ENCODE measurements at regions not wholly inside any gene's neighbourhood (a gene's known extent, or its start where the extent isn't known, plus 50 kb on each side); places are given as distances from the start of the nearest gene placed in this dataset.
"Not testable (repeated sequence)": the region's sequence is repeated elsewhere in the genome, so short reads cannot be mapped to it uniquely, and the experiment has no call there.

- TF ChIP-seq ZSCAN5A (tag by site-specific recombination; IDR thresholded peaks at IDR 0.05) (no peak), ZNF292 (tag by site-specific recombination; IDR thresholded peaks at IDR 0.05; ENCODE audit: borderline replicate concordance, low read depth) (no peak), ZNF560 (tag by site-specific recombination; IDR thresholded peaks at IDR 0.05; ENCODE audit: borderline replicate concordance) (no peak), ZNF146 (tag by site-specific recombination; IDR thresholded peaks at IDR 0.05) (no peak), ZNF670 (tag by site-specific recombination; IDR thresholded peaks at IDR 0.05; ENCODE audit: low read depth) (no peak), ZNF707 (tag by site-specific recombination; IDR thresholded peaks at IDR 0.05) (no peak), ZNF121 (tag by site-specific recombination; IDR thresholded peaks at IDR 0.05) (no peak), HIC1 (tag by site-specific recombination; IDR thresholded peaks at IDR 0.05) (no peak), ZNF768 (tag by site-specific recombination; IDR thresholded peaks at IDR 0.05) (no peak), ZNF776 (tag by site-specific recombination; IDR thresholded peaks at IDR 0.05; ENCODE audit: borderline replicate concordance) (no peak), ZNF76 (tag by site-specific recombination; IDR thresholded peaks at IDR 0.05; ENCODE audit: borderline replicate concordance, low read depth) (no peak), ZNF791 (tag by site-specific recombination; IDR thresholded peaks at IDR 0.05) (no peak)
These were observed 244.3 kb upstream of the NRIP1 start (continued) for GRCh38 chr21:15309022-15309590.

GRCh38 chr21:15309721-15310120 is 244.9 kb upstream of the NRIP1 start:
- H3K9me3 ChIP-seq (ENCODE audit: control insufficient read depth, insufficient read depth, low read depth, low read length) = no peaks in the 10 kb centered on the region
- no peaks in the 10 kb centered on the region for H3K36me3 ChIP-seq (ENCODE audit: control insufficient read depth in 2 of 2, insufficient read depth in 1 of 2, low read length in 2 of 2)
- no peak overlapping the region for H3K4me3 ChIP-seq (ENCODE audit: low read depth, low read length)
- POLR2A ChIA-PET = no interaction called here
- no peak overlapping the region for H3K27ac ChIP-seq (ENCODE audit: extremely low read depth, low read depth, low read length)
- no peak for TF ChIP-seq ZNF792 (tag by site-specific recombination; IDR thresholded peaks at IDR 0.05)
- no peaks in the 10 kb centered on the region for H3K4me1 ChIP-seq (ENCODE audit: control insufficient read depth, insufficient read depth, low read length)
- CTCF ChIA-PET = interaction anchor here (0.7 kb wide), 2 partner anchors 170 to 283 kb away, joined by 3 read pairs; no protein-coding TSS in a partner anchor

- H3K9me3 ChIP-seq (ENCODE audit: control insufficient read depth, insufficient read depth, low read depth, low read length) = no peaks in the 10 kb centered on the region
- no peak overlapping the region for H3K4me3 ChIP-seq (ENCODE audit: low read depth, low read length)
- H3K4me1 ChIP-seq (ENCODE audit: control insufficient read depth, insufficient read depth, low read length) = no peaks in the 10 kb centered on the region
- POLR2A ChIA-PET = no interaction called here
- CTCF ChIA-PET = no interaction called here
- H3K36me3 ChIP-seq (ENCODE audit: control insufficient read depth in 2 of 2, insufficient read depth in 1 of 2, low read length in 2 of 2) = no peaks in the 10 kb centered on the region
- H3K27ac ChIP-seq (ENCODE audit: extremely low read depth, low read depth, low read length) = no peak overlapping the region
- TF ChIP-seq ZNF677 (tag by site-specific recombination; IDR thresholded peaks at IDR 0.05) (no peak), ZNF777 (tag by site-specific recombination; IDR thresholded peaks at IDR 0.05; ENCODE audit: borderline replicate concordance) (no peak), ZNF449 (tag by site-specific recombination; IDR thresholded peaks at IDR 0.05) (no peak)
These were observed 246.7 kb upstream of the NRIP1 start for GRCh38 chr21:15311510-15311909.

- H3K4me1 ChIP-seq (ENCODE audit: control insufficient read depth, insufficient read depth, low read length); H3K36me3 ChIP-seq (ENCODE audit: control insufficient read depth in 2 of 2, insufficient read depth in 1 of 2, low read length in 2 of 2); H3K9me3 ChIP-seq (ENCODE audit: control insufficient read depth, insufficient read depth, low read depth, low read length); H3K27ac ChIP-seq (ENCODE audit: extremely low read depth, low read depth, low read length); POLR2A ChIA-PET; CTCF ChIA-PET; H3K4me3 ChIP-seq (ENCODE audit: low read depth, low read length): not testable (repeated sequence)
These were observed 252.2 kb upstream of the NRIP1 start for GRCh38 chr21:15317034-15317433.

Measured in HEK293 (cell line).